ENCODE measurements at regions not wholly inside any gene's neighbourhood (a gene's known extent, or its start where the extent isn't known, plus 50 kb on each side); places are given as distances from the start of the nearest gene placed in this dataset.

DNA sequence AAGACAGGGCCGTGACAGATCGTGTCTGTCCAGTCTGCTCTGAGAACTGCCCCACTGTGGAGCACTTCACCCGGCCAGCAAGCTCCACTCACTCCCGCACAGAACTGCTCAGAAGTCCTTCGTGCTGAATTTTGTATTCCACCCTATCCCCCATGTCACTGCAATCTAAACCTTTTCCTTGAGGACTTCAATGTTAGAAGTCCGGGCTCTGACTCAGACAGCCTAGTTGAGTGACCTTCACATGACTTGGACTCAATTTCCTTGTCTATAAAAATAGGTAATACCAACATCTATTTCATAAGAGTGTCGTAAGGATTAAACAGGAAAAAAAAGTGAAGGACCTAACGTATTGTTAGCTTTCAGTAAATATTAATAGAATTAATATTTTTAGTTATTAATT, 161.6 kb downstream of the QRSL1 start:
- TF ChIP-seq, protein P1, sequence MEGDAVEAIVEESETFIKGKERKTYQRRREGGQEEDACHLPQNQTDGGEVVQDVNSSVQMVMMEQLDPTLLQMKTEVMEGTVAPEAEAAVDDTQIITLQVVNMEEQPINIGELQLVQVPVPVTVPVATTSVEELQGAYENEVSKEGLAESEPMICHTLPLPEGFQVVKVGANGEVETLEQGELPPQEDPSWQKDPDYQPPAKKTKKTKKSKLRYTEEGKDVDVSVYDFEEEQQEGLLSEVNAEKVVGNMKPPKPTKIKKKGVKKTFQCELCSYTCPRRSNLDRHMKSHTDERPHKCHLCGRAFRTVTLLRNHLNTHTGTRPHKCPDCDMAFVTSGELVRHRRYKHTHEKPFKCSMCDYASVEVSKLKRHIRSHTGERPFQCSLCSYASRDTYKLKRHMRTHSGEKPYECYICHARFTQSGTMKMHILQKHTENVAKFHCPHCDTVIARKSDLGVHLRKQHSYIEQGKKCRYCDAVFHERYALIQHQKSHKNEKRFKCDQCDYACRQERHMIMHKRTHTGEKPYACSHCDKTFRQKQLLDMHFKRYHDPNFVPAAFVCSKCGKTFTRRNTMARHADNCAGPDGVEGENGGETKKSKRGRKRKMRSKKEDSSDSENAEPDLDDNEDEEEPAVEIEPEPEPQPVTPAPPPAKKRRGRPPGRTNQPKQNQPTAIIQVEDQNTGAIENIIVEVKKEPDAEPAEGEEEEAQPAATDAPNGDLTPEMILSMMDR (conservative IDR thresholded peaks at IDR 0.05 in 1 of 2, IDR thresholded peaks at IDR 0.05 in 1 of 2; ENCODE audit: low read depth in 1 of 2, low read length in 2 of 2): no peak
- no peak for TF ChIP-seq EZH2 (IDR thresholded peaks at IDR 0.05; ENCODE audit: low read length, missing control alignments)
